Vagina (tissue), 2 donors: ENCODE measurements at regions not wholly inside any gene's neighbourhood (a gene's known extent, or its start where the extent isn't known, plus 50 kb on each side); places are given as distances from the start of the nearest gene placed in this dataset.

Experiments used
- DNase-seq, 2 donors: peaks; one replicate each; pipeline ENCODE4 v3.0.0-alpha.2; 2017; ENCODE audit errors: extremely low spot score in 2 of 2
- H3K27ac ChIP-seq: fragments of 200-600 bp; sonication (generic); one replicate; pipeline ENCODE4 v1.5.1; 2019
- H3K27me3 ChIP-seq: fragments of 200-600 bp; sonication (generic); one replicate; pipeline ENCODE4 v1.5.1; 2019
- H3K36me3 ChIP-seq, 2 donors: fragments of 200-600 bp; sonication (generic); one replicate each; pipeline ENCODE4 v1.5.1; 2017 to 2019
- H3K4me1 ChIP-seq: fragments of 200-600 bp; sonication (generic); one replicate; pipeline ENCODE4 v1.5.1; 2019
- H3K4me3 ChIP-seq, 2 donors: fragments of 200-600 bp; sonication (generic); 1 replicate in 1 of 2; 2 replicates in 1 of 2; pipeline ENCODE4 v1.5.1; 2016 to 2019
- H3K9me3 ChIP-seq: fragments of 200-600 bp; sonication (generic); one replicate; pipeline ENCODE4 v1.5.1; 2019
- POLR2A ChIP-seq, 2 donors: fragments of 450-650 bp; IDR thresholded peaks; one replicate each; pipeline ENCODE4 v1.6.1; 2017; ENCODE audit warnings: antibody characterized with exemption in 2 of 2, mild to moderate bottlenecking in 2 of 2, moderate library complexity in 2 of 2
- POLR2AphosphoS5 ChIP-seq, 2 donors: sonication (generic); formaldehyde crosslinking; IDR thresholded peaks; one replicate each; pipeline ENCODE4 v1.9.0; 2017; ENCODE audit warnings: antibody characterized with exemption in 2 of 2, mild to moderate bottlenecking in 2 of 2, low read depth in 1 of 2; ENCODE audit not compliant: insufficient read depth in 1 of 2
- intact Hi-C: fragments of 100-400 bp; cut with DNase I; formaldehyde crosslinking; loops from one replicate; pipeline ENCODE4 v1.15.1; 2023
- TF ChIP-seq, protein P1 (sequence below), 3 experiments: fragments of 450-650 bp in 2 of 3; fragments of 200-600 bp in 1 of 3; sonication (generic) in 1 of 3; IDR thresholded peaks; one replicate each; pipeline ENCODE4 v1.5.1; 2017 to 2019; ENCODE audit warnings: antibody characterized with exemption in 3 of 3, mild to moderate bottlenecking in 2 of 3, moderate library complexity in 2 of 3

DNA sequence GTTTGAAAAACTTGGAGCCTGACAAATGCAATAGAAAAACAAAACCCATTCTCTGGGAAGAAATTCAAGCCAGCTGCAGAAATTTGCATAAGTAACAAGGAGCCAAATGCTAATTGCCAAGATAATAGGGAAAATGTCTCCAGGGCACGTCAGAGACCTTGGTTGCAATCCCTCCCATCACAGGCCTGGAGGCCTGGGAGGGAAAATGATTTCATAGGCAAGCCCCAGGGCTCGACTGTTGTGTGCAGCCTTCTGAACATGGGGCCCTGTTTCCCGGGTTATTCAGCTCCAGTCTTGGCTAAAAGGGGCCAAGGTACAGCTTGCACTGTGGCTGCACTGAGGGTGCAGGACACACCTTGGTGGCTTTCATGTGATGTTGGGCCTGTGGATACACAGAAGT, 760.4 kb upstream of the PABPC4L start:
- no peak for DNase-seq
- no peak for TF ChIP-seq POLR2A (IDR thresholded peaks at IDR 0.05)
- TF ChIP-seq, protein P1, sequence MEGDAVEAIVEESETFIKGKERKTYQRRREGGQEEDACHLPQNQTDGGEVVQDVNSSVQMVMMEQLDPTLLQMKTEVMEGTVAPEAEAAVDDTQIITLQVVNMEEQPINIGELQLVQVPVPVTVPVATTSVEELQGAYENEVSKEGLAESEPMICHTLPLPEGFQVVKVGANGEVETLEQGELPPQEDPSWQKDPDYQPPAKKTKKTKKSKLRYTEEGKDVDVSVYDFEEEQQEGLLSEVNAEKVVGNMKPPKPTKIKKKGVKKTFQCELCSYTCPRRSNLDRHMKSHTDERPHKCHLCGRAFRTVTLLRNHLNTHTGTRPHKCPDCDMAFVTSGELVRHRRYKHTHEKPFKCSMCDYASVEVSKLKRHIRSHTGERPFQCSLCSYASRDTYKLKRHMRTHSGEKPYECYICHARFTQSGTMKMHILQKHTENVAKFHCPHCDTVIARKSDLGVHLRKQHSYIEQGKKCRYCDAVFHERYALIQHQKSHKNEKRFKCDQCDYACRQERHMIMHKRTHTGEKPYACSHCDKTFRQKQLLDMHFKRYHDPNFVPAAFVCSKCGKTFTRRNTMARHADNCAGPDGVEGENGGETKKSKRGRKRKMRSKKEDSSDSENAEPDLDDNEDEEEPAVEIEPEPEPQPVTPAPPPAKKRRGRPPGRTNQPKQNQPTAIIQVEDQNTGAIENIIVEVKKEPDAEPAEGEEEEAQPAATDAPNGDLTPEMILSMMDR (IDR thresholded peaks at IDR 0.05): no peak
- no peak for TF ChIP-seq POLR2AphosphoS5 (IDR thresholded peaks at IDR 0.05; ENCODE audit: insufficient read depth in 1 of 2, low read depth in 1 of 2)

DNA sequence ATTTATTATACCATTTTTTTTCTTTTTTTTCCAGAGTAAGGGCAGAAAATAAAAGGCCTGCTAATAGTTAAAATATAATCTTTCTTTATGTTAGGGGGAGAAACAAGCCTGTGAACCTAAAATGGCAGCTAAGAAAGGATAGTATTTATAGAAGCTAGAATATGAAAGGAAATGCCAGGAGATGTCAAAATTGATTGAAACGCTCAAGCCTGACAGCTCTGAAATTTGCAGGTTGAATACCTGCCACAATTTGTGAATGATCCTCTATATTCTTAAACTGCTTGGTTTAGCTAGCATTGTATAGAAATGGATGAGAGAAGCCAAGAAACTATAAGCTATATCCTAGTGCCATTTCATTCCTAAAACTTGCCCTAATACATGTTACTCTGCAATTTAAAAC, 757.3 kb upstream of the PABPC4L start:
- H3K36me3 ChIP-seq: no peaks in the 10 kb centered on the region
- H3K9me3 ChIP-seq: no peaks in the 10 kb centered on the region
- TF ChIP-seq POLR2AphosphoS5 (IDR thresholded peaks at IDR 0.05; ENCODE audit: insufficient read depth in 1 of 2, low read depth in 1 of 2) (no peak), POLR2A (IDR thresholded peaks at IDR 0.05) (no peak)
- TF ChIP-seq, protein P1 (IDR thresholded peaks at IDR 0.05): no peak
- no peak for DNase-seq
- H3K4me1 ChIP-seq: no peaks in the 10 kb centered on the region
- H3K4me3 ChIP-seq: no peak overlapping the region
- no peaks in the 10 kb centered on the region for H3K27me3 ChIP-seq
- no peak overlapping the region for H3K27ac ChIP-seq
- intact Hi-C loops: no loop called here

More for the DNA sequence above, 760.4 kb upstream of the PABPC4L start:
- Histone ChIP-seq H3K4me1 (no peaks in the 10 kb centered on the region), H3K4me3 (no peak overlapping the region), H3K36me3 (no peaks in the 10 kb centered on the region), H3K9me3 (no peaks in the 10 kb centered on the region), H3K27me3 (no peaks in the 10 kb centered on the region), H3K27ac (no peak overlapping the region)
- intact Hi-C loops: no loop called here

DNA sequence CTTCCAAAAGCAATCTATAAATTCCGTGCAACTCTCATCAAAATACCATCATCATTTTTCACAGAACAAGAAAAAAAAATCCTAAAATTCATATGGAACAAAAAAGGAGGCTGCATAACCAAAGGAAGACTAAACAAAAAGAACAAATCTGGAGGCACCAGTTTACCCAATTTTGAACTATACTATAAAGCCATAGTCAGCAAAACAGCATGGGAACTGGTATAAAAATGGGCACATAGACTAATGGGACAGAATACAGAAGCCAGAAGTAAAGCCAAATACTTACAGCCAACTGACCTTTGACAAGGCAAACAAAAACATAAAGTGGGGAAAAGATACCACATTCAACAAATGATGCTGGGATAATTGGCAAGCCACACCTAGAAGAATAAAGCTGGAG, 753.5 kb upstream of the PABPC4L start:
- intact Hi-C loops: no loop called here
- DNase-seq: no peak
- Histone ChIP-seq H3K4me1 (no peaks in the 10 kb centered on the region), H3K36me3 (no peaks in the 10 kb centered on the region), H3K9me3 (no peaks in the 10 kb centered on the region), H3K4me3 (no peak overlapping the region), H3K27ac (no peak overlapping the region), H3K27me3 (no peaks in the 10 kb centered on the region)
- TF ChIP-seq POLR2A (IDR thresholded peaks at IDR 0.05) (no peak), POLR2AphosphoS5 (IDR thresholded peaks at IDR 0.05; ENCODE audit: insufficient read depth in 1 of 2, low read depth in 1 of 2) (no peak)
- TF ChIP-seq, protein P1 (IDR thresholded peaks at IDR 0.05): no peak

DNA sequence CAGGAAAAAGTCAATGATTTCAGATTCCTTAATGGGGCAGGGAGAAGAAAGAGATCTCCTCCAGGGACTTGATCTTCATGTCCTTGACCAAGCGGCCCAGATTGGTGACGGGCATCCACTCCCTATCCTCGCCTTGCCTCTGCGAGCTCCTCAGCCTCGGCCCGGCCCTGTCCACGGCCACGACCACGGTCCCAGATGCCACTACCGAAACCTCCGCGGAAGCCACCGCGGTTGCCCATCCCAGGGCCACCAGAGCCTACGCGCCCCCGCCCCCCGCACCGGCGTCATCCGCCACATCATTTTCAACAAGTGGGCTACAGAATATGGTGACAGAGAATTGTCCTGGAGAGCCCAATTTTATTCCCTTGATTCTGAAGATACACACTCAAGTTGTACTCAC, 751.2 kb upstream of the PABPC4L start:
- TF ChIP-seq POLR2AphosphoS5 (IDR thresholded peaks at IDR 0.05; ENCODE audit: insufficient read depth in 1 of 2, low read depth in 1 of 2) (no peak), POLR2A (IDR thresholded peaks at IDR 0.05) (no peak)
- TF ChIP-seq, protein P1 (IDR thresholded peaks at IDR 0.05): no peak
- Histone ChIP-seq H3K4me3 (no peak overlapping the region), H3K27me3 (no peaks in the 10 kb centered on the region), H3K27ac (no peak overlapping the region), H3K9me3 (no peaks in the 10 kb centered on the region), H3K4me1 (no peaks in the 10 kb centered on the region), H3K36me3 (no peaks in the 10 kb centered on the region)
- DNase-seq: no peak
- intact Hi-C loops: no loop called here

DNA sequence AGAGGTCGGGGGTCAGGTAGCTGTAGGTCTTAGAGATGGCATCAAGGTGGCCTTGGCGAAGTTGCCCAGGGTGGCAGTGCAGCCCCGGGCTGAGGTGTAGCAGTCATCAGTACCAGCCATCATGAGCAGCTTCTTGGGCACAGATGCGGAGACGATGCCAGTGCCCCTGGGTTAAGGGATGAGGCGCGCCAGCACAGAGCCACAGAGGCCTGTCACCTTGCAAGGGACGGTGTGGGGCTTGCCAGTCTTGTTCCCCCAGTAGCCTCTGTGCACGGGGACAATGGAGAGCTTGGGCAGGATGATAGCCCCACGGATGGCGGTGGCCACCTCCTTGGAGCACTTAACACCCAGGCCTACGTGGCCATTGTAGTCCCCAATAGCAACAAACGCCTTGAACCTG, 750.7 kb upstream of the PABPC4L start:
- H3K9me3 ChIP-seq: no peaks in the 10 kb centered on the region
- H3K4me1 ChIP-seq: no peaks in the 10 kb centered on the region
- TF ChIP-seq, protein P1 (IDR thresholded peaks at IDR 0.05): no peak
- TF ChIP-seq POLR2AphosphoS5 (IDR thresholded peaks at IDR 0.05; ENCODE audit: insufficient read depth in 1 of 2, low read depth in 1 of 2): no peak
- no peak for TF ChIP-seq POLR2A (IDR thresholded peaks at IDR 0.05)
- intact Hi-C loops: no loop called here
- DNase-seq: no peak
- no peaks in the 10 kb centered on the region for H3K27me3 ChIP-seq
- H3K36me3 ChIP-seq: no peaks in the 10 kb centered on the region
- no peak overlapping the region for H3K27ac ChIP-seq
- H3K4me3 ChIP-seq: no peak overlapping the region
